ENCODE measurements at regions not wholly inside any gene's neighbourhood (a gene's known extent, or its start where the extent isn't known, plus 50 kb on each side); places are given as distances from the start of the nearest gene placed in this dataset.
"Not testable (repeated sequence)": the region's sequence is repeated elsewhere in the genome, so short reads cannot be mapped to it uniquely, and the experiment has no call there.

DNA sequence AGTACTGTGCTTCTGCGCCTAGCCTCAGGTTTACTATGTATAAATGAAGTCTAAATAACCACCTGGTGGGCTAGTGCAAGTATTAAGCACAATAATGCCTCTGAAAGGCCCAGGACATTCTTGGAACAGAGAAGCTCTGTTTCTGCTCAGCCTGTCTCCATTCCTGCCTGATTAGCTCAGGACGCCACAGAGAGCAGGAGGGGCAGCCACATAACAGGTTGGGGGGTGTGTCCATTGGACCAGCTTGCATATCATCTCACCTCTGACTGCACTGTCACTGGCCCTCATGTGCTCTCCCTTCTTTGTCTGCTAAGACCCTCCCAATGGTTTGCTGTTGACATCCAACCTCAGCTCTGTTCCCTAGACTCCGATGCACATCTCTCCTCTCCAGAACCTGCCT, 52.8 kb upstream of the IKZF1 start:
- no peak for DNase-seq (ENCODE audit: low read depth in 2 of 2)

DNA sequence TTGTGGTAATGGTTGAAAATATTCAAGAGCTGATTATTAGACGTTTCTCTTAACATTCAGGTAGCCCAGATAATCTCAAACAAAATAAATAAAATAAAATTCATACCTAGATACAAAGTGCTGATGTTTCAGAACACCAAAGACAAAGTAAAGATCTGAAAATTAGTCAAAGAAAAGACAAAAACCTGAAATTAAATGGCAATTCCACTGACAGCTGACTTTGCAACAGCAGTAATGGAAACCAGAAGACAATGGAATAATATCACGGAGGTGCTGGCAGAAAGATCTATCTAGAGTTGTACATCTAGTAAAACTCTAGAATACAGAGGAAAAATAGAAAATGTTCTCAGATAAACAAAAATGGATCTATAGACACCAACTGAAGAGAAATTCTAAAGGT, 58.0 kb upstream of the IKZF1 start:
- DNase-seq (ENCODE audit: low read depth in 2 of 2) = no peak

DNA sequence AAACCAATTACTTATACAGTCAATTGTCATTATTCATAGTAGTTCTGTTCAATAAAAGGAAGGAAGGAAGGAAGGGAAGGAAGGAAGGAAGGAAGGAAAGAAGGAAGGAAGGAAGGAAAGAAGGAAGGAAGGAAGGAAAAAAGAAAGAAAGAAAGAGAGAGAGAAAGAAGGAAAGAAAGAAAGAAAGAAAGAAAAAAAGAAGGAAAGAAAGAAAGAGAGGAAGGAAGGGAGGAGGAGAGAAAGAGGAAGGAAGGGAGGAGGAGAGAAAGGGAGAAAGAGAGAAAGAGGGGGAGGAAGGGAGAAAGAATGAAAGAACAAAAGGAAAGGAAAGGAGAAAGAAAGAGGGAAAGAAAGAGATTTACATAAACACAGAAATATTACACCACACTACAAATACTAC, 62.4 kb upstream of the IKZF1 start:
- not testable (repeated sequence) for DNase-seq (ENCODE audit: low read depth in 2 of 2)

DNA sequence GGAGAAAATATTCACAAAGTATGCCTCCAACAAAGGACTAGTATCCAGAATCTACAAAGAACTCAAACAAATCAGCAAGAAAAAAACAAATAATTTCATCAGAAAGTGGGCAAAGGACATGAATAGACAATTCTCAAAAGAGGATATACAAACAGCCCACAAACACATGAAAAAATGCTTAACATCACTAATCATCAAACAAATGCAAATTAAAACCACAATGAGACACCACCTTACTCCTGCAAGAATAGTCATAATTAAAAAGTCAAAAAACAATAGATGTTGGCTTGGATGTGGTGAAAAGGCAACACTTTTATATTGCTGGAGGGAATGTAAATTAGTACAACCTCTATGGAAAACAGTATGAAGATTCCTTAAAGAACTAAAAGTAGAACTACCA, 63.8 kb upstream of the IKZF1 start:
- DNase-seq (ENCODE audit: low read depth in 2 of 2) = not testable (repeated sequence)

DNA sequence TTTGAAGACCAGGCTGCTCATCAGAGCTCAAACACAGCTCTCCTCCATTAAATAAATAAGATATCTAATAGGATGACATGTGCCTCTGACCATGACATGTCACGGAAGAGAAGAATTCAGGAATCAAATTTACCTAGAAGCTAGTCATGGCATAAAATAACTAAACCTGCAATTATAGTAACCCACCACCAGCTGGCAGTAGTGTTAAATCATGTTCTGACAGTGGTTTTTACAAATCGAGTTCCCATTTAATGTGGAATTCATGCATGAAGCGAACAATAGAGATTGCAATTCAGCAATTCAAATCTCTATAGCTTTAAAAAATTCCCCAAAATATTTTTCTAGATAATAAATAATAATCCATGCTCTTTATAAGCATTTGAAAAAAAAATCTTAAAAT, 74.6 kb upstream of the IKZF1 start:
- no peak for DNase-seq (ENCODE audit: low read depth in 2 of 2)

DNA sequence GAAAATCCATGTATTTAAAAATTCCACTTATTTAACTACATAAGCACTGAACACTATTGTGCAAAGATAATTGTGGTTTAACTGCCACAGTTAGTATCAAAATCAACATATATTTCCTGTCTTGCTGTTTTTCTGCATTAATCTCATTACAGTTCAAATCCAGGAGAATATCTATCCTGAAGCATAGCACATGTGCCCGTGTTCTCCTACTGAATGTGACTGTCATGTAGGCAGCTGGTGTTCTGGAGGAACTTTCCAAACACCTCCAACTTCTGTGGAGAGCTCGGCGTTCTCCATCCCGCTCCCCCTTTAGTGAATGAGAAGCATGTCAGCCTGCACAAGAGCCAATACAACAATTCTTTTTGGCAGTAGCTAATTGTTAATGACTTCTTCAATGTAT, 76.4 kb upstream of the IKZF1 start:
- no peak for DNase-seq (ENCODE audit: low read depth in 2 of 2)

DNA sequence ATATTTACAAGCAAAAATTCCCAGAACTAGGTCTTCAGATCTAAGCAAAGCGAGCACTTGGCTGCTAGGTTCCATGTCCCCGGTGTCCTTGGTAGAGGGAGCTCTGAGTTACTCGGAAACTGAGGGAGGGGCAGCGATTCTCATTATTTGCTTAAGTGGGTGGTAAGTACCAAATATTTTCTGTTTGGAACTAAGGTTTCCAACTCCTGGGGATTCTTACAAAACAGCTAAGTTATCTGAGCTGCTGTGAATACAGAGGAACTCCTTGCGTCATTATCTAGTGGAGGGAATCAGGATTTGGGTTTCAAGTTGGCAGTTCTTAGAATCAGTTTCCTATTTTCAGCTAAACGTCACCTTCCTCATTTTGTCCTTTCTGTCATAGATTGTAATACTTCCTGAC, 76.8 kb upstream of the IKZF1 start:
- no peak for DNase-seq (ENCODE audit: low read depth in 2 of 2)

DNA sequence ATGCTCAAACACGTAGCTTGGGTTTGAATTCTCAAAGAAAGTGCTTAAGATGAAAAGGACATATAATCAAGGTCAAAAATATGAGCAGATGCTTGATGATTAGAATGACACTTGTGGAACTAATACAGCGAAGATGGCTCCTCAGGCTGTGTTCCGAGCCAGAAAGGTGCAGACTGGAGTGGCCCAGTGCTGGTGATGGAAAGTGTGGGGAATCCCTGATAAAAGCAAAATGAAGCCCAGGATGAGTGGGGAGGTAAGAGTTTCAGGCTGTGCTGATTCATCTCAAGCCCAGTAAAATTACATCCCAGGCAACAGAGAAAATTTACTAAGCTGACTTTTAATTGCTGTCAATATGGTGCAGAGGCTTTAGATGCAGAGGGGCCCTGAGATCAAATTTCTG, 77.8 kb upstream of the IKZF1 start:
- DNase-seq (ENCODE audit: low read depth in 2 of 2) = no peak

DNA sequence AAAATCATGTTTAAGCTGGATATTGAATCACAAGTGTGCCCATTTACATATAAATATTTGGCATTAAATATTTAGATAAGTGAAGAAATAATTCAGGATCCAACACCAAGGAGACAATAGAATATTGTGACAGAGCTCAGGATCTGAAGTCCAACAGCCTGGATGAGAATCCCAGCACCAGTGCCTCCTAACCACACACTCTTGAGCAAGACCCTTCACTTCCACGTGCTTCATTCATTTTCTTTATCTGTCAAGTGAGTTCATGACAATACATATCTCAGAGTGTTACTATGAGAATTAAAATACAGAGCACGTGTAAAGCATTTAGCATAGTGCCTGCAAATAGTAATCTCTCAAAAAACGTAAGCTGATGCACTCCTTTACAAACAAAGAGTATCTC, 78.4 kb upstream of the IKZF1 start:
- DNase-seq (ENCODE audit: low read depth in 2 of 2) = no peak

DNA sequence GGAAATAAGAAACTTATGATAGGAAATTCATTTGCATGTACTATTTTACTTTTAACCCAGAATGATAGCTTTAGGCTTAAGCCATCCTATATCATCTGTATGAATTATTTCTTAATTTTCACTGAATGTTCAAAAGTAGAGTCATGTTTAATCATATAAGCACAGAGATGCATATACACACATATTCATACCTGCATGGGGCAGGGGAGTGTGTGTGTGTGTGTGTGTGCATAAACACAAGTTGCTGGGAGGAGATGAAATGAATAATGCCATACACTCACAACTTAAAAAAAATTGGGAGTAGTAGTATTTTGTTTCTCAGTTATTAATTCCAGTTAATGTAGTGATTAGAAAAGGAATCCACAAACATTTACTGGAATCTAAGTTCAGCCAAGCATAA, 83.1 kb upstream of the IKZF1 start:
- DNase-seq (ENCODE audit: low read depth in 2 of 2) = no peak

DNA sequence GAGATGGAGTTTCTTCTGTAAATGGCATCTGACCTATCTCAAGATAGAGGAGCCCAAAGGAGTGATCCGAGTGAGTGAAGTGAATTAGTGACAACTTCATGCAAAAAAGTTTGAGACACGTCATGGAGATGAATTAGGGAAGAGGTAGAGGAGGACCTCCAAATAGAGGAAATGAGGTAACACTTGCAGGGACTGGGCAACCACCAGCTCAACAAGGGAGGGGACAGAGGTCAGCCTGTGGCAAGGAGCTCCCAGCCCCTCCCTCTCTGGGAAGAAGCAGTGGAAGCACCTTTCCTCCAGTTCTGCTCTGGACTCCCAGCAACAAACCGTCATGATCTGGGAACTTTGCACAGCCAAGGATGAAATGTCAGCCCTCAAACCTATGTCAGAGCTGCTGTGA, 83.5 kb upstream of the IKZF1 start:
- DNase-seq (ENCODE audit: low read depth in 2 of 2) = no peak

DNA sequence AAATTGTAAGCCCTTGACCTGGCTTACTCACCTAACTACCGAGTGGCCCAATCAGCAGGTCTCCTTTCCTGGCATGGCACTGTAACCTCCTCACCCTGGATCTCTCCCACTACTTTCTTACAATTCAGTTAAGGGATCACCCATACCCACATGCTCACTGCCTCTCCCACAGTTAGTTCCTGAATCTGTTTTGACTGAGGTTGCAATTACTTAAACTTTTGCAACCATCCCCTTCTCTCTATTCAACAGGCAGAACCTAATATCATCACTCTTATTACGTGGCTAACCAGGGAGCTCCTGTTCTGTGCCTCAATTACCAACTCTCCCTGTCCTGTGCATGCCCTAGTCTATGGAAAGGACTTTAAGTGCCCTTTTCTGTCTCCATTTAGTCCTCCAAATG, 84.2 kb upstream of the IKZF1 start:
- no peak for DNase-seq (ENCODE audit: low read depth in 2 of 2)

DNA sequence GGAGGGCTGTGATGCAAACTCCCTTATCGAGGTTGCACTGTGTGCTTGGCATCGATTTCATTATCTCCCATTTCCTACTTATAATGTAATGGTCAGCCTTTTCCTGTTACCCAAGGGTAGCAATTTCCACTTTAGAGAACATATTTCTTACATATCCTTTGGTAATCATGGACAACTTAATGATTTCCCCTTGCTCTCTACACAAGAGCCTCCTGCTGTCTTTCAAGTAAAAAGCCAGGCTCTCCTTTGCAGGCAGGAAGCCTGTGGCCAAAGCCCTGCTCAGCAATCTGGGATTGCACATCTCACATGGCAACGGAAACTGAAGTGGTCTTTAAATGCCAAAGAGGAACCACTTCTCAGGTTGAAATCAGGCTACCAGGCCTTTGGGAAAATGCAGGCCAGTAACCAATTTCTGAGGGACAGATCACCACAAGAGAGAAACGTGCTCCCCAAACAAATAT, 86.7 kb upstream of the IKZF1 start:
- DNase-seq (ENCODE audit: low read depth in 2 of 2) = no peak

DNA sequence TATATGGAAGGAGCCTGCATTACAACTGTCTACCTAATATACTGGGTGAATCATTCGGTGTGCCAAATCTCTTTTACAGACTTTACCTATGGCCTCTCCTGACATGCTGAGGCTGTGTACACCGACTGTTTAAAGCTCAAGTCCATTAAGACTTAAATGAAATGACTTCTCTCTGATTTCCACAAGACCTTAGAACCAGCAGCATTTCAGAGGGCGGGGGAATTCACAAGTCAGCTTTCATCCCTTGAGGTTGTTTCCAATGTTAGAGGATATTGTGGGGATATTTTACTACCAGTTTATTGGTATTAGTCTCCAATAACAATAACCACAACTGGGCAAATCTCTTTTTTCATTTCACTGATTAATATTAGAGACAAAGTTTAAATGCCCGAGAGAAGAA, 87.1 kb upstream of the IKZF1 start:
- DNase-seq (ENCODE audit: low read depth in 2 of 2) = no peak

DNA sequence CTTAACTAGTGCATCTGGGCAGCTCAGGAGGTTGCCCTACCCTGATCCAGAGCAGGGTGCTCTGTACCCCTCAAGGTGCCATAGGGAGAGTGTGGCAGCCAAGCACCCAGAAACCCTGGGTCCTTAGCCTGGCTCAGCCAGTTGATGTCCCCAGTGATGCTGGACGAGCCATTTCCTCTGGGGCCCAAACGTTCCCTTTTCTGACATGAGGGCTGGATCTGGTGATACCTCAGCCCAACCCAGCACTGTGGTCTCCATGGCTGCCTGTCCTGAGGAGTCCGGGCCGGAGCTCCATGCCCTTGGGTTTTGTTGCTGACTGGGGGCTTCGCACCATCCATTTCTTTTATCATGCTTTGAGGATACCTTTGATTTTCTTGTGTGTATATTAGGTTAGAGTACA, 87.9 kb upstream of the IKZF1 start:
- no peak for DNase-seq (ENCODE audit: low read depth in 2 of 2)

DNA sequence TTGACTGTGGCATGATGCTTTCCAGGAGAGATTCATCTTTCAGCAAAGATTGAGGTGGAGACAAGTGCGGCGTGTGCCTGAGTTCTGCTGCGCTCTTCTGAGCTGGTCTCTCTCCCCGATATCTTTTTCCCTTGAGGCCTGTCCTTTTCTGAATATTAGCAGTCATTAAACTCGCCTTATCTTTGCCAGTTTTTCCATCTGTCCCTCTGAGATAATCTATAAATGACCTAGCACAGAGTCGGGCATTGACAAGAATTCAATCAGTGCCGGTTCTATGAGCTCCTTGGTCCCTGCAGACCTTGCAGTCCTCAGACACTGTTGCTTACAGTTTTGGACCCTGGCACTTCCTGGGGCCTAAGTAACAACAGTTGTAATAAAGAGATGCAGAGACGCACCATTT, 89.7 kb upstream of the IKZF1 start:
- DNase-seq (ENCODE audit: low read depth in 2 of 2) = no peak

DNA sequence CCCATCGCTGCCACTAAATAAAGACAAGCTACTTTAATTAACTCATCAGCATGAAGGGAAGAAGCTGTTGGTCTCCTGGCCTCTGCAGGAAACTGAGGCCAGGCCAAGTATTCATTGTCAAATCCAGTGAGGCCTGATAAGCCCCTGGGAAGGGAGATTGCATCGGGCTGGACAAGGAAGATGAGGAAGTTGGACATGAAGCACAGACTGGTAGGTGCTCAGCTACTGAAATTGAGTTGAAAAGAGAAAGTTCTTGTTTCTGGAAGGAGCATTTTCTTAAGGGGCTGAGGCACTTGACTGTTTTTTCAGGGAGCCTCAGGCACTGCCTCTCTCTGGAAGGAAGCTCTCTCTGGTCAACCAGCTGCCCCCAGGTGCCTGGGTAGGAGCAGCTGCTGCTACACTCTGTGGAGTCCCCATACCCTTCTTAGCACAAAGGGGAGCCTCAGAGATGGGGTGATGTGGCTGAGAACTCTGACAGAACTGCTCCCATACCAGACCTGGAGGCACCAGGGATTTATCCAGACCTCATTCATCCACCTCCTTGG, 90.3 kb upstream of the IKZF1 start:
- DNase-seq (ENCODE audit: low read depth in 2 of 2) = no peak

DNA sequence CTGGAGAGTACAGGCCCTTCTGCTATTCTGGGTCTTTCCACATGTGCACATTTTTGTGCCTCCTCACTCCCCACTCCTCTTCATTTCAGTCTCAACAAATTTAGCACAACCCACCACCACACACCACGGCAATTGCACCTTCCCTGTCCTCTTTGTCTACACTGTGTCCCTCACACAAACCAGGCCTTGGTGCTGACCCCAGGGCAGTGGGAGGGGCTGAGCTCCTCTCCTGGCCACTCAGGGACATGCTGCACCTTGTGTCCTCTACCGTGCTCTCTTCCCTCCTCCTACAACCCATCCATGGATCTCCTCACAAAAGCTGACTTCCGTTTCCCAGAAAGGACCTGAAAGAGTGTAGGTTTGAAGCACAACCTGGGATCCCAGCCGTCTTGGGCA, 90.9 kb upstream of the IKZF1 start:
- no peak for DNase-seq (ENCODE audit: low read depth in 2 of 2)

DNA sequence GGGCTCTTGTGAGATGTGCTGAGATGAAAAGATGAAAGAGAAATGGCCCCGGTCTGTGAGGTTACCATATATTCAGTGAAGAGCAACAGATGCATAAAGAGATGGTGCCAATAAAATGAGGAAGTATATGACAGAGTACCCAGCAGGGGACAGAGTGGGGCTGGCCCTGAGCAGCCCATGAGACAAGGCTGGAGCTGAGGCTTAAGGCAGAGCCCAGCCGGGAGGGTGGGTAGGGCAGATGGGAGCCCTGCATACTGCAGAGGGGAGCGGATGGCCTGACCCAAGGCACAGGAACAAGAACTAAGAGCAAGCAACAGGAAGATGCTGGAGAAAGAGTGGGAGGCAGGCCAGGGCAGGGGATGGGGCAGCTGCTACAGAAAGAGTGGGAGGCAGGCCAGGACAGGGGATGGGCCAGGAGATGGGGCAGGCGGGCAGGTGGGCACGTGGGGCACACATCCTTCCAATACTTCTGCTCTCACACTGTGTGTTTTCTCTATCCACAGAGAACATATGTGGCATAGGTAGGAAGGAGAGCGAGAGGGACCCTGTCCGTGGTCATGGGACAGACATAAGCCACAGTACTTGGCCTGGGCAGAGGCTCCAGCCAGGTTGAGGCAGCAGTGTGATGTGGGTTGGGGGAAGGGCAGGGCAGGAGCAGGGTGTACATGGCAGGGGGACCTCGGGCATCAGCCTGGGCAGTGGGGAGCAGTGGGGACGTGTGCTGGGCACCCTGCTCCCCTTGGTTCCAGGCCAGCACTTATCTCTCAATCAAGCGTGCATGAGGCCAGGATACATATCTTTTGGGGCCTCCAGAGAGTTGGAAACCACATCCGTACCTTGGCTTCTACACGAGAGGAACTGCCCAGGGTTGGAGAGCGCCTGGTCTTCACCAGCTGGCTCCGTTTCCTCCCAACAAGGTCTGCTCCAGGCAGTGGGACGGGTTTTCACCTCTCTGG, 91.6 kb upstream of the IKZF1 start:
- DNase-seq (ENCODE audit: low read depth in 2 of 2) = no peak

DNA sequence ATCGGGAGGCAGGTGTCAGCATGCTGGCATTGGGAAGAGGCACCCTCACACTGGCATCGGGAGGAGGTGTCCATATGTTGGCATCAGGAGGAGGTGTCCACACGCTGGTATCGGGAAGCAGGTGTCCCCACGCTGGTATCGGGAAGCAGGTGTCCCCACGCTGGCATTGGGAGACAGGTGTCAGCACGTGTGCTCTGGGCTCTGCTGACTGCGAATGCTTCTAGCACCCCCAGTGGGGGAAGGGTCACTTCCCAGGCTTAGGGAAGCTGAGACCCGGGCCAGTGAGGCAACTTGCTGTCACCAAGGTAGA, 92.5 kb upstream of the IKZF1 start:
- DNase-seq (ENCODE audit: low read depth in 2 of 2) = no peak

DNA sequence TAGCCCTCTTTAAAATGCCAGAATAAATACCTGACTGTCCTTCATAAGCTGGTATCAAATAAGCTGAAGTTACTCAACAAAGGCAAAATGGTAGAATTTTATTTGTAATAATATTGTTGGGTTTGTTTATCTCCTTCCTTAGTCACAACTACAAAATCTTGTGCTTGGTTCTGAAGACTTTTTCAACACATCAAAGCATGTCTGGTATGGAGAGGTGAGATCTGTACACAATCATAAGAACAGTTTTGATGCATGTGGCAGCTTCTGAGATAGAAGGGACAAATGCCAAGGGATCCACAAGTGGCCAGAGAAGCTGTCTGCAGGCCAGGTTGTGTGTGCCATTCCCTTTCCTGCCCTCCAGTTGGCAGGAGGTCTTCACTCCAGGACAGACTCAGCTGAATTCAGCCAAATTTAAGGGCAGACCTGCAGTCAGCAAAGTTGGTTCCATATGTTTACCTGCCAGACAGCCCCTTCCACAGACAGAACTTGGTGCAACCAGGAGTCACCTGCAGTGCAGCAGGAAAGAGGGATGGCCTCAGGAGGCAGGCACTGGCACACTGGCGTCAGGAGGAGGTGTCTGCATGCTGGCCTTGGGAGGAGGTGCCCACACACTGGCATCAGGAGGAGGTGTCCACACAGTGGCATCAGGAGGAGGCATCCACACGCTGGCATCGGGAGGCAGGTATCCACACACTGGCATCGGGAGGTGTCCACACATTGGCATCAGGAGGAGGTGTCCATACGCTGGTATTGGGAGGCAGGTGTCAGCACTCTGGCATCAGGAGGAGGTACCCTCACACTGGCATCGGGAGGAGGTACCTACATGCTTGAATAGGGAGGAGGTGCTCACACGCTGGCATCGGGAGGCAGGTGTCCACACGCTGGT, 93.1 kb upstream of the IKZF1 start:
- no peak for DNase-seq (ENCODE audit: low read depth in 2 of 2)

DNA sequence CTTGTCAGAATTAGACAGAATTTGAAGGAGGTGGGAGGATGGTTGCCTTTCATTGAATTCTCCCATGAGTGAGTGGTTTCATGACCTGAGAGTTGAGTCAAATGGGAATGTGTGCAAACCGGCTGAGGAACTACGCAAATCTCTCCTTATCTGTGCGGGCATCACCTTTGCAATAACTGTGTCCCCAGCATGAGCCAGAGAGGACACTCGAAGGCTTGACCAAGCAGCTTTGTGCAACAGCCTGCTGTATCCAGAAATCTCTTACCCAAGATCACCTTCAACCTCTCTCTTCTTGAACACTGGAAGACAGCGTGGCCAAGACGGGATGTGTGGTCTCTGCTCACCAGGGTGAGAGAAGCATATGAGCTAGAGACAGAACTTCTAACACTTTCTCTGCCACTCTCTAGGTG, 93.8 kb upstream of the IKZF1 start:
- no peak for DNase-seq (ENCODE audit: low read depth in 2 of 2)
